HCEC 1CT (cell line): ENCODE measurements at regions not wholly inside any gene's neighbourhood (a gene's known extent, or its start where the extent isn't known, plus 50 kb on each side); places are given as distances from the start of the nearest gene placed in this dataset.
"Not testable (repeated sequence)": the region's sequence is repeated elsewhere in the genome, so short reads cannot be mapped to it uniquely, and the experiment has no call there.

Experiments
- DNase-seq: peaks from one replicate; pipeline ENCODE4 v3.0.0-alpha.2; 2017

GRCh38 chr1:116185161-116185701 is 74.0 kb downstream of the MAB21L3 start:
- DNase-seq = no peak

GRCh38 chr1:116189481-116189880 is 78.3 kb downstream of the MAB21L3 start:
- no peak for DNase-seq

- DNase-seq = no peak
Observed at GRCh38 chr1:116191294-116191693, 80.1 kb downstream of the MAB21L3 start.

DNA sequence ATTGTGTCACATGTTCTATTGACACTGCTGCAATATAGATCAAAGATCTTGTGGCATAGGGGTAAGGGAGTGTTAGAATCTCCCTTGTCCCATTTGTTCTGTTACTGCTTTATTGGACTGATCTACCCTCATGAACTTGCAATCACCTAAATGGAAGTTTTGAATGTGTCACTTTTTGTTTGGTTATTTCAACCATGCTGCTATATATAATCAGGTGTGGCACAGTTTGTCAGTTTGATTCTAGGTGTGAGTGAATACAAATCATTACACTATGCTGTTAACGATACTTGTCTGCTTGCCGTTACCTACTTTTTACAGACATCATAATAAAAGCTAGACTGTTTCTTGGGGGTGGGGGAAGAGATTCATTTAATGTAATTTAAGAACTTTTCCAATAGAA is 82.6 kb downstream of the MAB21L3 start:
- no peak for DNase-seq

- DNase-seq = no peak
Observed at GRCh38 chr1:116194568-116194967, 83.4 kb downstream of the MAB21L3 start.

DNA sequence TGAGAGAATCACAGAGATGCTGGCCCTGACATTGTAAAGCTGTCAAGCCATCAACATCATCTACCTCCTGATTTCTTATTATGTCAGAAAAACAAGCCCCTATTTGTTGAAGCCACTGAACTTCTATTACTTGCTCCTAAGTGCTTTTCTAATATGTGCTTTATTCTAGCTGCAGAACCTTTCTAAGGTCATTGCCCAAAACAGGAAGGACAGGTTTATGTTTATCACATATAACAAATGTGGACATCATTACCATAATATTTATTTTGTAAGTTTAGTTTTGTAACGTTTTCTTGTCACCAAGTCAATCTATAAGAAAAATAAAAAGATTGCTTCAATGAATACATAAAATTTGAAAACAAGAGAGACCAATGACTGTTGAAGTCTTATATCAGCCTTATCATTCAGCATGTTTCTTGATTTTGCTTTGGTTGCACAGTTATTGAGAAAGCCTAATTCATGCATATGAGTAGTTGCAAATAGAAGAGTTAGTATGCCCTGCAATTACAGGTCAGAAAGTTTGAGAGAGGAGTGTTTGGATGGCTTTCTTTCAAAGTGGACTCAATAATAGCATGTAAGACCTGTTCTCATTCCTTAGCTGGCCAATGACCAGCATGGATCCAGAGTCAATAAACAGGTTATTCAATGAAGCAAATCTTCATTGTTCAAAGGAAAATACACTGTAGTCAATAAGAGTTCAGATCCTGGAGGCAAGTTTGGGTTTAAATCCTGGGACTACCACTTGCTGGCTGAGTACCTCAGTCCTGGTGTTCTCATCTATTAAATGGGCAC is 84.1 kb downstream of the MAB21L3 start:
- no peak for DNase-seq

GRCh38 chr1:116200343-116200742 is 89.1 kb downstream of the MAB21L3 start:
- DNase-seq = not testable (repeated sequence)

- no peak for DNase-seq
Observed at GRCh38 chr1:116201911-116202310, 90.7 kb downstream of the MAB21L3 start.

- no peak for DNase-seq
Observed at GRCh38 chr1:116203181-116203723, 92.1 kb downstream of the MAB21L3 start.

- peak; percentile 15 for DNase-seq
Observed at GRCh38 chr1:116203920-116204319, 92.7 kb downstream of the MAB21L3 start.

DNA sequence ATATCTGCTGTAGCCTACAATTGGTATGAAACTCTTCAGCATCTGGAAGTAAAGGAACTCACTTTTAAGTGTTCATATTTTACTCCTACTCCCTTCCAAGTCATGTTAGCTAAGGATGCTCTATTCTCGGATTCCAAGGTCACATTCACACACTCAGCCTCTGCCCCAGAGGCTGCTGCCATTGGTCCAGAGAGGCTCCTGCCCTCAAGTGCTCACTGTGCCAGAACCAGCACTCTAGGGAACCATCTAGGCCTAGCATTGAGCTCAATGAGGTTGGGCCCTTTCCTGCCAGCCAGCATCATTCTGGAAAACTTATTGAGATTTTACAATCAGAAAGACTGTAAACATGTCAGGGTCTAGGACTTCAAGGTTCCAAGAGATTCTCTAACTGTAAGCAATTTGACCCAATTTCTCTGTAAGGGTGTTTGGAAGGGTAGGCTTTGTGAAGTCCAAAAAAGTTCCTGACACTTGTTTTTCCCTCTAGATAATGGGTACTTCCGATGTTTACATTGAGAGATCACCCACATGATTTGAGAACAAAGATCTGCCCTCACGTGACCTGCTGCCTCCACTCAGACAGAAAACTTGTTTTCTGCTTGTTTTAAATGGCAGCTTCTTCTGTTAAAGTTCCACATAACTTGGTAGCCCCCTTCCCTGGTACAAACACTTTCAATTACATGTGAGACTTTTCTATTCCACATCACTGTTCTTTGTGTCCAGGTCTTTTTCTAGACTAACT is 94.9 kb downstream of the MAB21L3 start:
- no peak for DNase-seq

GRCh38 chr1:116207126-116207735 is 96.0 kb downstream of the MAB21L3 start:
- DNase-seq = no peak

- no peak for DNase-seq
Observed at GRCh38 chr1:116208136-116208535, 96.9 kb downstream of the MAB21L3 start.

DNA sequence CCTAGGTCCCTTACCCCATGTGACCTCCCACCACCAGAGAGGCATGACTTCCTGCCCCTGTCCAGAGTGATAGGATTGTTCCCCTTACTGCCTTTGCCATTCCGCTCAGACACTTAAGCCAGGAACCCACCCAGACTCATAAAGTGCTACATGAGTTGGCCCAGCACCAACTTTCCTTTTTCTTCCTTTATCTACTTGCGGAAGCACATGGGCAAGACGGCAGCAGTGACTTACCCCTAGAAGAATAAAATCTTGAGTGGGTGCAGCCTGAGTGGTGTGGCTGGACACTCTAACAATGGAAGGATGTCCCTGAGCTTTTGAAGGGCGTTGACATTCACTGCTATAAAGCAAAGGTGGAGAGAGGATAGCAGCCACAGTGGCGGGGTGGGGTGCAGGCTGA is 100.1 kb downstream of the MAB21L3 start:
- DNase-seq = no peak

DNA sequence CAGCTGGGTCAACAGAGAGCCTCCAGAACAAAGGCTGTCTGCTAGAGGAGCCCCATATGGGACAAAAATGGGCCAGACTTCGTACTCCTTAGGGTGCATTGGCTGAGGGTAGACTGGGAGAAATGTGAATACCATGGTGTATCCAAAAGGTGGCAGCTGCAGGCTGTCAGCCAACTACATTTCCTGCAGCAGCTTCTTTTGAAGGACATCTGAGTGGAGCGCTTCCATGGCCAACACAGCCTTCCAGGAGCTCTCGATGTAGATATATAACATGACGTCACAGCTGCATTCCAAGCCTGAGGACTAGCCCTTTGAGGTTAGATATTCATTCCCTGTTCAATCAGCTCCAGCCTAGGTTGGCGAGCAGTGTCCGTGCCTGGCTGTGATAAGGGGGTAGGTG is 107.7 kb downstream of the MAB21L3 start:
- no peak for DNase-seq

DNA sequence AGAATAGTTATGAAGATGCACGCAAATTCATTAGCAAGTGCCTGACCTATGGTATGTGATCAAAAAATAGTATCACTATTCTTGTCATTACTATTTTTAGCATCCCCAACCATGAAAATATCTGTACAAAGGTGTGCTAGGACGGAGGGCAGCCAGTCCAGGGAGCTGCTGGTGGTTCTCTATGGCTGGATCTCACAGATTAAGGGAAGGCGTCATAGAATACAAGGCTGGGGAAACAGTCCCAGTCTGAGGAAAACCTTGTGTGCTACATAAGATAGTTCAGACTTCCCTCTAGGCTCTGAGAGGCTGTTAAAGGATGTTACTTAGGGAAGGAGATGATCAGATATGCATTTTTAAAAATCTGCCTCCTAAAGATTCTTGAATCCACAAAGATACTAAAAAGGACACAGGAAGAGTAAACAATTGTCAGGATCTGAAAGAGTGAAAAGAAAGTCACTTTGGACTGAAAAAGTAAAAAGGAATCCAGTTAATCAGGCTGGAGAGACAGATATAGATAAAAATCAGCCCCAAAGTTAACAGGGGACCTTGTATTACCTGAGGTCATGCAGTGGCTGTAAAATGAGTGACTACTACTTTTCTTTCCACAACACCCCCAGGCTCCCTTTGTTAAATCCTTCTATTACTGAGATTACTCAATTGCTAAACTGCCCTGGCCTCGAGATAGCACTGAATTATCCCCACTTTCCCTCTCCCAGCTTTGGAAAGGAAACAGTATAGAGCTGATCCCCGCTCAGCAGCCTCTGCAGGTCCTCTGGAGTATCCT is 108.6 kb downstream of the MAB21L3 start:
- no peak for DNase-seq

GRCh38 chr1:116224111-116224510 is 112.9 kb downstream of the MAB21L3 start:
- no peak for DNase-seq

DNA sequence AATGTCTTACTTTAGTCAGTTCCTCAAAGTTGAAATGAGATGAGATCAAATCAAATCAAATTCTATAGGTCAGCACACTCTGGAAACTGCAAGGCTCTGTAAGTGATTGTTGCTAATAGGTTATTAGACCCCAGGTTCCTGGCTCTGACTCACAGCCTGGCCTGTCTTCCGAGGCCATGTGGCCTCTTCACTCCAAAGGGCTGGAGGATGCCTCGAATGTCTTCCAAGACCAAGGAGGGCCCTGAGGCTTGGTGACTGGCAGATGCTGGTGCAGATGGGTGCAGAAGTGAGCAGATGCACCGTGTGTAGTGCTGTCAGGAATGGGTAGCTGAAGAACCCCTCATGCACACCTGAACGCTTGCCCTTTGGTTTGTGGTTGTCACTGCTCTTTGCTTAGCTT is 113.4 kb downstream of the MAB21L3 start:
- DNase-seq = no peak

DNA sequence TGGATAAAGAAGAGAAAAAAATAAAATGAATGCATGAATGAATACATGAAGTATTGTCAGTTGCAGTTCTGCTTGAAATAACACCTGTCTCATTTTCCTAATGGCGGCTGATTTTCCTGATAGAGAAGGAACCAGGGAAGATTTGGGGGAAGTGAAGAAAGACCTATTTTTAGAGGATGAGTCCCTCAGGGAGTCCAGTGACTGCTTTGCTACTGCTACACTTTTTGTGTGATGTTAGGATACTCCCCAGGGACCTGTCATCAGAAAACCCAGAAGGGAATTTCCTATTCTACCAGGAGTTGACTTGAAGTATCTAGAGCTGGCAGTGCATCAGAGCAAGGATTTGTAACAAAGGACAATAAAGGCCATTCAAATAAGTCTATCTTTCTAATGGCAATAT is 114.8 kb downstream of the MAB21L3 start:
- no peak for DNase-seq

DNA sequence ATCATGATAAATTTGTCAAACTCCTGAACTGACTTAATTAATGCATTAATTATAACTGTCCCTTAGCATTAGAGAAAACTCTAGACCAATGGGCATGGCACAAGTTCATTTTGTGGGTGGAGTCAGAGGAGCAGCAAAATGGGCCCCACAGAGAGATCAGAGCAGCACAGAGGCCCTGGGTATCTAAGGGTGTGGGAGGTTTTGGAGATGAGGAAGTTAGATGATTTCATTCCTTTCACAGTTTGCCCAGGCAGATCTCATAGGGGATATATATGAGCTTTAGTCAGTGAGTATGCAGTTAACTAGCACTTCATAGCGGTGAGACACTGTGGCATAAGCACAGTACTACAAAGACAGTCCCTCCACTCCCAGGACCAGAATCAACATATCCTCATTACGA is 117.3 kb downstream of the MAB21L3 start:
- no peak for DNase-seq

- no peak for DNase-seq
Observed at GRCh38 chr1:116230712-116231111, 119.5 kb downstream of the MAB21L3 start.

DNA sequence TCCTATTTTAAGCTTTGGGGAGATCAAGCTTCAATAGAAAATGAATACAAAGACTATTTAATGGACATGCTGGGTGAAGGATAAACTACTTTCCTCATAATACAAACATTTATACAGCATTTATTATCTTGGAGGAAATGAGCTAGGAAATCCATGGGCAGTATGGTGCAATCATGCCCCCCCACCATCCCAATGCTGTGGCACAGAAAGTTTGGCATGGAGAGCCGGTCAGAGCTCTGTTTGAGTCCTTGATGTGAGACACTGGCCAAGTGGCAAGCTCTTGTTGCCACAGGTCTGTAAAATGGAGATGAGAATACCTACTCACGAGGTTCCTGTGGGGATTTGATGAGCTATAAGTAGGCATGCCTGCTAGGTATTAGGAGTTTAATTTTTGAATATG is 120.6 kb downstream of the MAB21L3 start:
- DNase-seq = no peak
